Activated CD4-positive, alpha-beta memory T cell treated with anti-CD3 and anti-CD28 coated beads for 36 hours (primary cell): ENCODE measurements at regions not wholly inside any gene's neighbourhood (a gene's known extent, or its start where the extent isn't known, plus 50 kb on each side); places are given as distances from the start of the nearest gene placed in this dataset.
"Not testable (repeated sequence)": the region's sequence is repeated elsewhere in the genome, so short reads cannot be mapped to it uniquely, and the experiment has no call there.

Experiments used
- CTCF ChIA-PET: fragments of 350-600 bp; sonication (Branson Sonifier 250); formaldehyde crosslinking; loops from one replicate; lab custom pipeline; 2021; ENCODE audit warnings: antibody characterized with exemption, inconsistent platforms; lab: Charles Lee
- POLR2A ChIA-PET: fragments of 350-600 bp; sonication (Branson Sonifier 250); formaldehyde crosslinking; loops from one replicate; lab custom pipeline; 2021; ENCODE audit warnings: antibody characterized with exemption; lab: Charles Lee
- DNase-seq: peaks from one replicate; pipeline ENCODE4 v3.0.0-alpha.2; 2020
- H3K27ac Mint-ChIP-seq: one replicate; pipeline ENCODE4 v1.8.0; 2021; ENCODE audit warnings: mixed read lengths
- H3K27me3 Mint-ChIP-seq: one replicate; pipeline ENCODE4 v1.8.0; 2021; ENCODE audit warnings: mixed read lengths
- H3K36me3 Mint-ChIP-seq: one replicate; pipeline ENCODE4 v1.8.0; 2021; ENCODE audit warnings: mixed read lengths
- H3K4me1 Mint-ChIP-seq: one replicate; pipeline ENCODE4 v1.8.0; 2021; ENCODE audit warnings: low read depth, mixed read lengths
- H3K4me3 Mint-ChIP-seq: one replicate; pipeline ENCODE4 v1.8.0; 2021; ENCODE audit warnings: mild to moderate bottlenecking, mixed read lengths
- H3K9me3 Mint-ChIP-seq: one replicate; pipeline ENCODE4 v1.8.0; 2021; ENCODE audit warnings: mixed read lengths
- intact Hi-C: fragments of 100-400 bp; cut with micrococcal nuclease; formaldehyde crosslinking; loops from one replicate; pipeline ENCODE4 v1.15.1; 2023

DNA sequence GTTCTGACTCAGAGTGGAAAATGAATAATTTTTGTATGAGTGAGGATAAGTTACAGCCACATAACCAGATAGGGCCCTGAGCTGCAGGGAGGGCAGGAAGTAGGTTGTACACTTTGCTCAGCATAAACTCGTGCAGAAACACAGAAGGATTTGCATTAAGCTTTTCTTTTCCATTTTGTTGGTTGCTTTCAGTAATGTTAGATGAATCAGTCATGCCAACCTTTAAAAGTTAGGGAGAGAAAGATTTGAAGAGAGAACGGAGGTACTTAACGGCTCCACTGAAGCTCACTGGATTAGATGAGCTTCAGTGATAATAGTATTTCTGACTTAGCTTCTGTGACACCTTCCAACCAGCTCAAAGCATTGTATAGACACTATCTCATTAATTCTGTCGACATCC is 348.1 kb downstream of the GATA3 start:
- H3K9me3 Mint-ChIP-seq: no peaks in the 10 kb centered on the region
- H3K27me3 Mint-ChIP-seq: no peaks in the 10 kb centered on the region
- no peaks in the 10 kb centered on the region for H3K36me3 Mint-ChIP-seq
- peak overlapping the region; percentile 59 for H3K4me3 Mint-ChIP-seq
- ChIA-PET POLR2A (interaction anchor here (0.8 to 2.1 kb wide), 13 partner anchors 14 to 346 kb away, joined by 3 to 13 read pairs (median 4); no protein-coding TSS in a partner anchor), CTCF (interaction anchor here (0.9 to 2.0 kb wide), 8 partner anchors 9 to 350 kb away, joined by 3 to 7 read pairs (median 4); no protein-coding TSS in a partner anchor)
- peak; percentile 70 for DNase-seq
- intact Hi-C loops: loop anchor here (1.0 to 10.0 kb wide), 11 partner anchors 14 to 592 kb away; no protein-coding TSS in a partner anchor
- H3K4me1 Mint-ChIP-seq: peaks cover 90% of the 10 kb centered on the region
- peak overlapping the region; percentile 89 for H3K27ac Mint-ChIP-seq

DNA sequence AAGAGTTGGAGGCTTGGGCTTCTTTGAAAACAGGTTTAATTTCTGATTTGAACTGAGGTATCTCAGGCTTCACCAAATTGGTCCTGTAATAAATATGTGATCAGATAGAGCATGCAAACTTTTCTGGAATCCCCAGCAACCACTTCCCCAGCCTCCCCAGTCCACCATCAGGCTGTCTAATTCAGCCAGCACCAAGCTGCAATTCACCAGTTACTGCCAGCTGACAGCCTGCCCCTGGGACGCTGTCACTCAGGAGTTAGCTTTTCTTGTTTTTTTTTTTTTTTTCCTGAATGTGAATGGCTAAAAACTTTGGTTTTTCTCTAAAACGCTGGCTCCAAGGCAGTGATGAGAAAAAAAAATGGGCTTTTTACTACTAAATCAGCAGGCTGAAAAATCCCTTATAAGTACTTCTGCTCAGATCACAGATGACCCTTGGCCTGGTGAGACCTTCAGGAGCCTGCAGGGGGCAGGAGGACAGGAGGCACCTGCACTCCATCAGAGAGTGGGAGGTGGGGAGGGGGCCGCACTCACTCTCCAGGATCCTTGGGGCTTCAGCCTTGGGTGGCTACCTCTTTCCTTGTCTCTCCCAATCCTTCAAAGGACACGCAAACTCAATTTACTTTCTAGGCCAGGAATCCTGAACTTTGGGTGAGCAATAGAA is 349.4 kb downstream of the GATA3 start:
- H3K4me3 Mint-ChIP-seq: peak overlapping the region; percentile 65
- peaks cover 86% of the 10 kb centered on the region for H3K4me1 Mint-ChIP-seq
- H3K9me3 Mint-ChIP-seq: no peaks in the 10 kb centered on the region
- intact Hi-C loops: loop anchor here (2.0 to 10.0 kb wide), 6 partner anchors 37 to 591 kb away; no protein-coding TSS in a partner anchor
- peak overlapping the region; percentile 89 for H3K27ac Mint-ChIP-seq
- H3K27me3 Mint-ChIP-seq: no peaks in the 10 kb centered on the region
- H3K36me3 Mint-ChIP-seq: no peaks in the 10 kb centered on the region
- peak; percentile 18 for DNase-seq
- ChIA-PET CTCF (interaction anchor here (0.7 to 0.9 kb wide), 2 partner anchors 72 to 173 kb away, joined by 3 to 4 read pairs; no protein-coding TSS in a partner anchor), POLR2A (interaction anchor here (1.5 to 2.1 kb wide), 3 partner anchors 43 to 78 kb away, joined by 4 to 13 read pairs (median 9); no protein-coding TSS in a partner anchor)

DNA sequence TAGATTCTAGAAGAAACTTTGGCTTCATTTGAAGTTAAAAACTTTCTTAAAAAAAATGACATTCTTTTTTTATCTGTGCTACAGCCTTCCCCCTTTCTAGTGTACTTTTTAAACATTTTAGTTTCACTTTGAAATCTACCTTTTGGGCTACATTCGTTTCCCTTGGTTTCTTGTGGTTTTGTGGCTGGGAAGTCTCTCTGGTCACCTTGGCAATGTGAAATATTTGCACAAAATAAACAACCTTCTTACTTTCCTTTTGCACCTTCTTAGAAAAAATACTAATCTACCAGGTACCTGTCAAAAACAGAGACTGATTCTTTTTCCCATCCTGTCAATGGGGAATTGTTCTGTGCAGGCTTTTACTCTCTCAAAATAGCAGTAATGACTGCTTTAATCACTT is 350.2 kb downstream of the GATA3 start:
- H3K27ac Mint-ChIP-seq: peak overlapping the region; percentile 64
- ChIA-PET CTCF (no interaction called here), POLR2A (interaction anchor here (1.3 kb wide), 1 partner anchor 73 kb away, joined by 4 read pairs; no protein-coding TSS in a partner anchor)
- no peaks in the 10 kb centered on the region for H3K27me3 Mint-ChIP-seq
- H3K36me3 Mint-ChIP-seq: no peaks in the 10 kb centered on the region
- peak overlapping the region; percentile 65 for H3K4me3 Mint-ChIP-seq
- intact Hi-C loops: loop anchor here (2.0 to 10.0 kb wide), 3 partner anchors 44 to 590 kb away; no protein-coding TSS in a partner anchor
- peak; percentile 51 for DNase-seq
- peaks cover 79% of the 10 kb centered on the region for H3K4me1 Mint-ChIP-seq
- no peaks in the 10 kb centered on the region for H3K9me3 Mint-ChIP-seq

DNA sequence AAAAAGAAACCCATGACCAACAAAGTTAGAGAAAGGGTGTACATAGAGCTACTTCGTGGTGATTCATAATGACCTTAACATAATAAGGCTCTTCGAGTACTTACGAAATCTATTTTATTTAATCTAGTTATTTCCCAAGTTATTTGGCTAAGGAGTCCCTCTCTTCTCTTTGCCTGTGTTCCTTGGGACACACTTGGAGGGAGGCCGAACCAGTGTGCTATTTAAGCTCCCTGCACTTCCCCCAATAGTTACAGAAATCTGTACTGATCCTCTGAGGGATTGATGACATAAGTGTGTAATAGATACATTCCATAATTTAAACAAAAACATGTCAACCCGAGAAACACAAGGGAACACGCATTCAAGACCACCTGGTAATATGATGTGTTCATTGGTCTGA is 351.1 kb downstream of the GATA3 start:
- no peak overlapping the region for H3K4me3 Mint-ChIP-seq
- peaks cover 73% of the 10 kb centered on the region for H3K4me1 Mint-ChIP-seq
- intact Hi-C loops: loop anchor here (2.0 to 10.0 kb wide), 2 partner anchors 45 to 589 kb away; no protein-coding TSS in a partner anchor
- no peaks in the 10 kb centered on the region for H3K9me3 Mint-ChIP-seq
- POLR2A ChIA-PET: interaction anchor here (1.3 kb wide), 1 partner anchor 74 kb away, joined by 4 read pairs; no protein-coding TSS in a partner anchor
- H3K27ac Mint-ChIP-seq: no peak overlapping the region
- H3K27me3 Mint-ChIP-seq: no peaks in the 10 kb centered on the region
- no peak for DNase-seq
- CTCF ChIA-PET: no interaction called here
- H3K36me3 Mint-ChIP-seq: no peaks in the 10 kb centered on the region

DNA sequence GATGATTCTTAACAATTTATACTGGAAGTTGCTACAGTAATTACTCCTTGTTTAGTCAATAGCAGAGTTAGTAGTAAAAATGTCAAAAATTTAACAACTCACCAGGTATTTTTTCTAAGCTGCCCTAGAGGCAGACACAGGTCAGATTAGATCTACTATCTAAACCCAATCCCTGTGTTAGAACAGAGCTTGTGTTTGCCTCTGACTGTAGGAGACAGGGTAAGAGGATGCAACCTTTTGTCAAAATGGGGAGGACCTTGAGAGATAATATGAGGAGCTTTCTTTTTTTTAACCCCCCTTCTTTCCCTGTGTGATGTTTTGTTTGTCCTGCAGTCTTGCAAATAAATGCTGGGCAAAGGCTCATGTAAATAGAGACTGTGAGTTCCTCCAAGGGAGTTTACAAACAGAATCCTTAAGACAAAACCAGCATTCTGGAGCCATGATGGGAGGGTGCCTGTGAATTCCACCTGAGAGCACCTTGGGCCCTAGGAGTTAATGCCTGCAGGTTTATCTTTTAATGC is 353.1 kb downstream of the GATA3 start:
- CTCF ChIA-PET: no interaction called here
- Mint-ChIP-seq H3K27ac (no peak overlapping the region), H3K4me3 (no peak overlapping the region), H3K9me3 (no peaks in the 10 kb centered on the region), H3K27me3 (no peaks in the 10 kb centered on the region), H3K36me3 (no peaks in the 10 kb centered on the region), H3K4me1 (peaks cover 53% of the 10 kb centered on the region)
- no peak for DNase-seq
- intact Hi-C loops: loop anchor here (10.0 kb wide), 1 partner anchor 587 kb away; no protein-coding TSS in a partner anchor
- POLR2A ChIA-PET: no interaction called here

DNA sequence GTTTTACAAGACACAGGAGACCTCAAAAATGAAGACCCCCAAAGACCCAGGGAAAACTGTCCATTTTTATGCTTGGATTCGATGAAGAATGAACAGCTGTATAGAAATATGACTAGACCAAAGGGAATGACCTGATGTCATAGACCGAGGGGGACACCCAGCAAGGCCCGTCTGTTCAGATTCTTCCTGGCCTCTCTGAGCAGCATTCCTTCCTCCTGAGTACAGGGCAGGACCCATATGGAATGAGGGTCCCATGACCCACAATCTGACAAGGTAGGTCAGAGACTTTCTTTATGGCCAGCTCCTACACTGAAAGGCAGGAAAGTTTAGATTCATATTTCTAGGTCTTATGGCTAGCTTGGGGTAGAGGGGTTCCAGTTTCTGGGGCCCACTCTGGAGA is 356.0 kb downstream of the GATA3 start:
- no peak overlapping the region for H3K27ac Mint-ChIP-seq
- CTCF ChIA-PET: no interaction called here
- H3K9me3 Mint-ChIP-seq: no peaks in the 10 kb centered on the region
- peaks cover 3% of the 10 kb centered on the region for H3K36me3 Mint-ChIP-seq
- H3K4me1 Mint-ChIP-seq: peaks cover 26% of the 10 kb centered on the region
- intact Hi-C loops: no loop called here
- H3K27me3 Mint-ChIP-seq: no peaks in the 10 kb centered on the region
- POLR2A ChIA-PET: no interaction called here
- no peak overlapping the region for H3K4me3 Mint-ChIP-seq
- DNase-seq: no peak

DNA sequence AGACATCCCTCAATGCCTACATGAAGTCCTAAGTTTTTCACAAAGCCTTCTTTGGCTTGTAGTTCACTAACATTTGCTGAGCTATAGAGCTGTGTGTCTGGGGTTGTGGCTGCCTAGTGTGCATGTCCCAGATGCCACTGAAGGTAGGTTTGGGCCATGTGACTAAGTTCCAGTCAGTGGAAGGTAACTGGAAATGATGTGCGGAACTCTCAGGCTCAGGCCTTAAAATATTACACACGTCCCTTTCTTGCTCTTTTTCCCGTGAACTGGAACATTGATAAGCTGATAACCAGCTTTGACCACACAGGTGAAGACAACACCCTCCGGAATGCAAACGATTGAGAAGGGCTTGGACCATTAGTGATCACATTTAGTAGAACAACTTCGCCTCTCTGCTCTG is 358.1 kb downstream of the GATA3 start:
- H3K27me3 Mint-ChIP-seq: no peaks in the 10 kb centered on the region
- H3K9me3 Mint-ChIP-seq: no peaks in the 10 kb centered on the region
- peaks cover 27% of the 10 kb centered on the region for H3K4me1 Mint-ChIP-seq
- no peak for DNase-seq
- intact Hi-C loops: no loop called here
- ChIA-PET POLR2A (no interaction called here), CTCF (interaction anchor here (1.0 to 1.1 kb wide), 2 partner anchors 10 kb away, joined by 3 to 4 read pairs; no protein-coding TSS in a partner anchor)
- no peak overlapping the region for H3K27ac Mint-ChIP-seq
- H3K36me3 Mint-ChIP-seq: peaks cover 3% of the 10 kb centered on the region
- no peak overlapping the region for H3K4me3 Mint-ChIP-seq

DNA sequence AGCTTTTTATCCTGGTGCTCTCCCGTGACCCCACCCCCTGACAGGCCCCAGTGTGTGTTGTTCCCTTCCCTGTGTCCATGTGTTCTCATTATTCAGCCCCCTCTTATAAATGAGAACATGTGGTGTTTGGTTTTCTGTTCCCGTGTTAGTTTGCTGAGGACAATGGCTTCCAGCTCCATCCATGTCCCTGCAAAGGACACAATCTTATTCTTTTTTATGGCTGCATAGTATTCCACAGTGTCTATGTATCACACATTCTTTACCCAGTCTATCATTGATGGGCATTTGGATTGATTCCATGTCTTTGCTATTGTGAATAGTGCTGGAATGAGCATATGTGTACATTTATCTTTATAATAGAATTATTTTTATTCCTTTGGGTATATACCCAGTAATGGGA is 360.5 kb downstream of the GATA3 start:
- CTCF ChIA-PET, DNase-seq, H3K27ac Mint-ChIP-seq, intact Hi-C loops, H3K9me3 Mint-ChIP-seq, H3K27me3 Mint-ChIP-seq, POLR2A ChIA-PET, H3K4me3 Mint-ChIP-seq, H3K36me3 Mint-ChIP-seq: not testable (repeated sequence)
- peaks cover 24% of the 10 kb centered on the region for H3K4me1 Mint-ChIP-seq

DNA sequence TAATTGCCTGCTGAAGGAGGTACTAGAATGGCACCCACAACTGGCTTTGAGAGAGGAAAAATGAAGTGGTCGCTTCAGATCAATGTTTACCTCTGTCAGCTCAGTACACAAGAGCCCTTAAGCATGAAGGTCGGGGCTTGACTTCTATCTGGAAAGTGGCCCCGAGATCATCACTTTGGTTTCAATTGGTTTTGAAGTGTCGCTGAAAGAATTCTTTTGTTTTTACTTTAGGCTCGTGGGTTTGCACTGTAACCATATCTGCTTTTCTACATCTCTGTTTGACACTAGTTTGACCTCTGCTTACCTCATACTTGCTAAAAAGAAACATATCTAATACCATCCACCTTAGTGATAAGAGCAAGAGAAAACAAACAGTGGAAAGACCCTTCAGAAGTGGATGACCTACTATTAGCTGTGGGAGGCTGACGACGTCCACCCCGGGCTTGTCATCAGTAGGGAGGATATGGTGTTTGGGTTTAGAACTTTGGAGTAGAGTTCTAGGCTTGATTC is 361.8 kb downstream of the GATA3 start:
- no peaks in the 10 kb centered on the region for H3K27me3 Mint-ChIP-seq
- H3K36me3 Mint-ChIP-seq: peaks cover 3% of the 10 kb centered on the region
- H3K27ac Mint-ChIP-seq: peak overlapping the region; percentile 72
- H3K4me1 Mint-ChIP-seq: peaks cover 24% of the 10 kb centered on the region
- ChIA-PET POLR2A (interaction anchor here (0.6 to 1.7 kb wide), 3 partner anchors 14 to 166 kb away, joined by 3 to 11 read pairs (median 4); no protein-coding TSS in a partner anchor), CTCF (no interaction called here)
- H3K9me3 Mint-ChIP-seq: no peaks in the 10 kb centered on the region
- intact Hi-C loops: loop anchor here (1.0 to 2.0 kb wide), 2 partner anchors 14 to 77 kb away; no protein-coding TSS in a partner anchor
- peak; percentile 56 for DNase-seq
- H3K4me3 Mint-ChIP-seq: no peak overlapping the region

DNA sequence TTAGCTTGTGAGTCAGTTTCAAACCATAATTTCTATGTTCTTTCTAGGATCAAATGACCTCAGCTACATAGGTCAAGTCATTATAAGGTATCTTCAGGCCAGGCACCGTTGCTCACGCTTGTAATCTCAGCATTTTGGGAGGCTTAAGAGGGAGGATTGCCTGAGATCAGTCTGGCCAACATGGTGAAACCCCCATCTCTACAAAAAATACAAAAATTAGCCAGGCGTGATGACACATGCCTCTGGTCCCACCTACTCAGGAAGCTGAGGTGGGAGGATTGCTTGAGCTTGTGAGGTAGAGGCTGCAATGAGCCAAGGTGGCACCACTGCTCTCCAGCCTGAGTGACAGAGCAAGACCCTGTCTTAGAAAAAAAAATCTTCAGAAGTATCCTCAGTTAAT is 362.3 kb downstream of the GATA3 start:
- Mint-ChIP-seq H3K4me1 (peaks cover 24% of the 10 kb centered on the region), H3K27me3 (no peaks in the 10 kb centered on the region), H3K4me3 (no peak overlapping the region), H3K27ac (peak overlapping the region; percentile 72), H3K9me3 (no peaks in the 10 kb centered on the region), H3K36me3 (peaks cover 3% of the 10 kb centered on the region)
- peak; percentile 19 for DNase-seq
- CTCF ChIA-PET: interaction anchor here (0.7 kb wide), 1 partner anchor 10 kb away, joined by 3 read pairs; no protein-coding TSS in a partner anchor
- intact Hi-C loops: loop anchor here (1.0 to 2.0 kb wide), 2 partner anchors 14 to 78 kb away; no protein-coding TSS in a partner anchor
- POLR2A ChIA-PET: interaction anchor here (0.6 to 1.7 kb wide), 4 partner anchors 15 to 358 kb away, joined by 3 to 11 read pairs (median 4); no protein-coding TSS in a partner anchor

DNA sequence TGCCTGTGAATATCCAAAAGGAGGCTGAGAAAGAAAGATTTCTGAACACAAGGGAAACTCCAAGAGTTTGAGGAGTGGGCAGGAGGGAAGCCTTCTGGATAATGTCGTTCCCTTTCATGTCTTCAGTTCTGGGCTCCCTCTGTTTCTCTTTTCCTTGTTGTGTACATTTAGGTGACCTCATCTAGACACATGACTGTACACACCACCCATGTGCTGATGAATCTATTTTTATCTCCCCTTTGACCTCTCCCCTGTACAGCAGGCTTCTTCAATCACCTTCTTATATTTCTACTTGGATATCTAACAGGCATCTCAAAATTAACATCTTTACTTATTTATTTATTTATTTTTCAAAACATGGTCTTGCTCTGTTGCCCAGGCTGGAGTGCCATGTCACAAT is 363.1 kb downstream of the GATA3 start:
- Mint-ChIP-seq H3K9me3 (no peaks in the 10 kb centered on the region), H3K27me3 (no peaks in the 10 kb centered on the region), H3K27ac (no peak overlapping the region), H3K36me3 (peaks cover 3% of the 10 kb centered on the region), H3K4me3 (no peak overlapping the region), H3K4me1 (peaks cover 24% of the 10 kb centered on the region)
- no peak for DNase-seq
- ChIA-PET POLR2A (interaction anchor here (1.2 kb wide), 1 partner anchor 359 kb away, joined by 3 read pairs; no protein-coding TSS in a partner anchor), CTCF (no interaction called here)
- intact Hi-C loops: loop anchor here (2.0 kb wide), 1 partner anchor 79 kb away; no protein-coding TSS in a partner anchor

DNA sequence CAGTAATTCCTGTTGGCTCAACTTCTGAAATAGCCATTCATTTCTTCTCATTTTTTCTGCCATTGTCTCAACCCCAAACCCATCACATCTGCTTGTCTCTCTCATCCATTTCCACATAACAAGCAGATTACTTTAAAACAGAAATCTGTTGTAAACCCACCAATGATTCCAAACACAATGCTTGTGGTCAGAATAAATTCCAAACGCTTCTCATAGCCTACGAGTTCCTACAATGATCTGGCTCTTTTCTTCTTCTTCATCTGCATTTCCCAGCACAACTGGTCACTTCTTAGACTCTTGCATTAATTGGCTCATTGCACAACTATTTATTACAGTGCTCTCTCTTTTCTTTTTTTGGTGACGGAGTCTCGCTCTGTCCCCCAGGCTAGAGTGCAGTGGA is 364.1 kb downstream of the GATA3 start:
- intact Hi-C loops: no loop called here
- CTCF ChIA-PET: no interaction called here
- Mint-ChIP-seq H3K27me3 (no peaks in the 10 kb centered on the region), H3K36me3 (peaks cover 3% of the 10 kb centered on the region), H3K27ac (no peak overlapping the region), H3K4me3 (no peak overlapping the region), H3K9me3 (no peaks in the 10 kb centered on the region), H3K4me1 (peaks cover 24% of the 10 kb centered on the region)
- POLR2A ChIA-PET: no interaction called here
- DNase-seq: no peak
